Fibroblast of skin of back (primary cell): ENCODE measurements at regions not wholly inside any gene's neighbourhood (a gene's known extent, or its start where the extent isn't known, plus 50 kb on each side); places are given as distances from the start of the nearest gene placed in this dataset.
"Not testable (repeated sequence)": the region's sequence is repeated elsewhere in the genome, so short reads cannot be mapped to it uniquely, and the experiment has no call there.

Experiments
- DNase-seq: peaks from one replicate; pipeline ENCODE4 v3.0.0-alpha.2; 2013

DNA sequence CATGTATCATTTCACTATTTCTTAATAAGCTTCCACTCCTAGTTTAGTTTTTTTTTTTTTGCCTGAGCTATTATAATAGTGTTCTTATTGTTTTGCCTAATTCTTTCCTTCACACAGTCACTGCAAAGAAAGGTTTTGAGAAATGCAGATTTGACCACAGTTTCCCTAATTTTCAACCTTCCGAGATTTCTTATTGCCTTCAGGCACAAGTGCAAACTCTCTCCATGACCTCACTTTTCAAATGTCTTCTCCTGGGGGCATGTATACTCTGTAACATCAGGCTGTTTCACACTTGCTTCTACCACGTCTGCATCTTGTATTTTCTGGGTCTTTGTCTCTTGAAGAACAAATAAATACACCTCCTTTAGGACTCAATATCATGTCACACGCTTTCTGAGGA, 339.0 kb upstream of the CITED2 start:
- DNase-seq: no peak

DNA sequence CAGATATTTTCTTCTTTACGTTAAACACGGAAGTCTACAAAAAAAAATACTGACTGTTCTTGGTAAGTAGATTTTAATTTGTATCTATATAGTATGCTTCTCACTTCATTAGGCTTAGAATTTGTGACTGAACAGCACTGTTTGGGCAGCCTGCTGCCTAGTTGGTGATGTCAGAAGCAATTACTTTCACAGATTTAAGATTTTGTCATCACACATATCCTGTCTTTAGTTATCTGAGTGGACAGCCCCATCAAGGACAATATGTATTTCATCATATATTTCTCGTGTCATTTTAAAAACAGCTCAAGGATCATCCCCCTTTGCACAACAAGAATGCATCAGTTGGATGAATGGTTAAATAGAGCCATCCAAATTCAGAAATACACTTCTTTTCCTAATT, 338.4 kb upstream of the CITED2 start:
- DNase-seq: no peak

DNA sequence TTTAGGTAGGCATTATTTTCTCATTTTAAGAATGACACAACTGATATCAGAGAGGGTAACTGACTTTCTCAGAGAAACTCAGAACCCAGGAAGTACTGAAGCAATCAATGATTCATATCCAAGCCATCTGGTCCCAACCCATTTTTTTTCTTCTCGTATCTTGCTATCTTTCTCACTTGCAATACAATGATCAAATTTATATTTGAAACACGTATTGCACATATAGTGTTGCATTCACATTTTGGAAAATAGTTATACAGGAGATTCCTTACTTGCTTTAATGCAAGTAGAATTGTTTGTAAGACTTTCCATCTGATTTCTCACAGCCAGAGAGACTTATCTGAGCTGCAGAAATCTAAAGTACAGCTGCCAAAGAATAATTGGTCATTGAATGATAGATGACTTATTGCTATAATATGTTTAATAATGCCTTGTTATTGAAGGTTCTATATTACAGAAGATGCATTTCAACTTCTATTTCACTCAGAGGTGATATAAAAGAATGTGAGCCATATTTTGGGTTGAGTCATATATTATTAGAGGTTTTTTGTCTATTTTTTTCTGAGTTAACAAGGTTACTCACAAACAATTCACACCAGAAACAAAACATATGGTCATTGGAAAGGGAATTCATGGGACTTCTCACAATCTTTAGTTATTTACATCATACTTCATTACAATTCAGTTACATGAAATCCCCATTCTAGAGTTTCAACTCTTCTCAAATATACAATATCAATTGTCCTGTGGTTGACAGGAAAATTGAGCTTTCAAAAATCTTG, 337.5 kb upstream of the CITED2 start:
- peak; percentile 60 for DNase-seq

DNA sequence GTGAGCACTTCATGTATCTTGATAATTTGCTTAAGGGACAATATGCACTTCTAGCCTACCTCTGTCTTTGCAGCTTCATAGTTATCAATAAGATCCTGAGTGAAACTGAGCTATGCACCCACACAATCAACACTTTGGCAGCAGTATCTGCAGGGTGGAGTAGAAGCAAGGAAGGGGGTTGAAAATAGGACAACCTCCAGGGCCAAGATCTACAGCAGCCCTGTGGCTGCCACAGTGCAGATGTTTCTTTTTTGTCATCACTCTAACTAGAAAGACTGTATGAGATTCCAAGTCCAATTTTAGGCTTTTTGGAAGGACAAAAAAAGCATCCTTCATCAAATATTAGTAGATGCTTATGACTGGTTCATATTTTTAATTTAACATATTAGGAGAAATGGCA, 336.1 kb upstream of the CITED2 start:
- DNase-seq: no peak

DNA sequence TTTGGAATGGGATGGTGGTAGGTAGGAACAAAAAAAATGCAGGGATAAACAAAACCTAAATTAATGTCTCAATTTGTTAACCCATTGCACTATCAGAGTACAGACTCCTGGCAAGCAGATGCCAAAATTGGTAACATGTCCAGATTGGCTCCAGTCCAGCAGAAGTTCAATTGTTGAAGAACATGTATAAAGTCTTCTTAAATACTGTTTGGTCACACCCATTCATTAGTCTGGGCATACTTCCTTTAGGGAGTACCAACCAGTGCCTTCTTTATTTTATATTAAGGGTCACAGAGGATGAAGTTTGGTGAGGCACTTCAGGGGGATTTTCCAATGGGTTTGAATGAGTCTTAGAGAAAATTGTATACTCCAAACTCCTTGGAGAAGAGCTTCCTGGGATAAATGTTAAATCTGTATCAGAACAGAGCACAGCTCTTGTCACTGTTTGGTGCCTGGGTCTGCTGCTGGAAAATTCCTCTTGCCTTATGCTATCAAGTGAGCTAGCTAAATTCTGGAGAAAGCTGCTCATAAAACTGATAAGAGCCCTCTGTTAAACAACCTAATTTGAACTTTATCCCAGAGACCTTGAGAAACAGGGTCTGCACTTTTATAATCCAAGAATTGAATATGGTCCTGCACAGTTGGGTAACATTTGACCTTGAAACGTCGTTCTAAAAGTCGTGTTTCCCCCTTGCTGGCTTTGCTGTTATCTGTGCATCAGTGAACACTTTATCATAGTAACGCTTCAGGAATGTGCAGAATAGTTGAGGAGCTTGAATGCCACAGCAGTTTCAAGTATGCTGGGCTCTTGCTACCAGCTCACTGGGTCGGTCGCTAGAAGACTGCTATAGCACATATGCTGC, 334.1 kb upstream of the CITED2 start:
- DNase-seq: peak; percentile 93

DNA sequence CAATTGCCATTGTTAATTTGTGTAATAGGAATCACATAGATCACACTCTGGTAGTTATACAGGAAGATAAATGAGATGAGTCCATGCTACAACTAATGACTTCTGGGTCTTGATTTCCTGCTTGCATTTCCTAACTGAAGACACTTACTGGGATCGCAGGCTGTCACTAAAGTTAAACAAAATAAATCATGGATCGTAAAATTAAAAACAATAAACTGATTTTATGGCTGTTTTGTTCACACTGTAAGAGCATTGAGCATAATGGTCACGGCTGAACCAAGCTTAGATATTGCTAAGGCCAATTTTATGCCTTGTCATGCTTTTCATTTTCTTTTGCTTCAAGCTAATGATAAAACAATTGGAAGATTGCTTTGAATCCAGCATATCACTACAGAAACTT, 332.5 kb upstream of the CITED2 start:
- DNase-seq: no peak

DNA sequence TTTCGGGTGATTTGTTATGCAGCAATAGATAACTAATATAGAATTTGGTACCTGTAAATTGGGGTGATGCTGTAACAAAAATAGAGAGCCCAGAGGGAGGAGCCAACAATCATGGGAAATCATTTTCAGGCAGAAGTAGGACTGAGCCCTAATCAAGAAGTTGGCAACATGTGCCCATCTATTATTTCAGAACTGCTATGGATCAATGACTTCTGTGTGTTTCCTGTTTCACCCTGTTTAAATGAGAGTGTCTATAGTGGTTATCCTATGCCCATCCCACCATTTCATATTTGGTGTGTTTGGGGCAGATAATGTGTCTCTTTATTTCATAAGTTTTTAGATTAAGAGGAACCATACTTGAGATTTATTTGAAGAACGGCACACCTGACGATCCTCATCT, 330.8 kb upstream of the CITED2 start:
- DNase-seq: no peak

DNA sequence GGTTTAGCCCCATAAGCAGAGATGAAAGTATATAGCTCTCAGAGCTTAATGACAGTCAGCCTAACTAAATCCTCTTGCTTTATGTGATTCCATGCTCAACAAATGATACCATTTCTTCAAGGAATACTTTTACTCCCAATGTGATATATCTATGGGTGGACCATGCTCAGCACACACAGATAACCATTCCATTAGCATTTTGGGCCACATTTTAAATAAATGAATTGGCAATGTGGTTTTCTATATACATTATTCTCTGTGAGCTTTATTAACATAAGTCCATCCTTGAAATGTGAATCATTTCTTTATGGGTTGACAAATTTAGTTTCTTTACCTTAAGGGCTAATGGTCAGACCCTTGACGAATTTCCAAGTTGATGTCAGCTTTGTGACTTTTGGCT, 329.3 kb upstream of the CITED2 start:
- DNase-seq: no peak

DNA sequence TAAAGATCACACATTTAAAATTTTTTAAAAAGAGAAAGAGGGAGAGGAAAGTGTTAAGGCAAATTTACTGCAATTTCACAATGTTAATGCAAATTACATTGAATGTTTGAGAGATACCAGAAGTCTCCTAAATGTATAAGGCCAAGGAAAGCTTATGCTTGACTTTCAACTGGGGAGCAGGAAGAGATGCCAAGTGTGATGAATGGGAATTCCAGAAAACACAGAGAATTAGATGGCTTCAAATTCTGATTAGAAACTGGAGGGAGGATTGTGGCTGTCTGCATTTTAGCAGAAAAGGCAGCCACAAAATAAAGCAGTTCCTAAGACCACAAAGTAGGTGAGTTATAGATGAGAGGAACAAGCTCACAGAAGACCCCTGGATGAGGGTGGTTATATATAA, 328.3 kb upstream of the CITED2 start:
- no peak for DNase-seq

DNA sequence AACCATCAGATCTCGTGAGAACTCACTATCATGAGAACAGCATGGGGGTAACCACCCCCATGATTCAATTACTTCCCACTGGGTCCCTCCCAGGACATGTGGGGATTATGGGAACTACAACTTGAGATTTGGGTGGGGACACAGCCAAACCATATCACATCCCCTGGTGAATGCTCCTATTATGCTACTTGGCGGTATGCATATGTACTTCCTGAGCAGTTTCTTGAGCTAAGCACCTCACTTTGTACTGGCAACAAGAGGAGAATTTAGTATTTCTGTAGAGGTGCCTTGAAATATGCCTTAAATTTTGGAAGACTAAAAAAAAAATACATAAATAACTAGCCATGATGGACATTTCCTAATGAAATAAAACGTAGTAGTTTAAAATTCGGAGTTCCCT, 327.2 kb upstream of the CITED2 start:
- DNase-seq: no peak

DNA sequence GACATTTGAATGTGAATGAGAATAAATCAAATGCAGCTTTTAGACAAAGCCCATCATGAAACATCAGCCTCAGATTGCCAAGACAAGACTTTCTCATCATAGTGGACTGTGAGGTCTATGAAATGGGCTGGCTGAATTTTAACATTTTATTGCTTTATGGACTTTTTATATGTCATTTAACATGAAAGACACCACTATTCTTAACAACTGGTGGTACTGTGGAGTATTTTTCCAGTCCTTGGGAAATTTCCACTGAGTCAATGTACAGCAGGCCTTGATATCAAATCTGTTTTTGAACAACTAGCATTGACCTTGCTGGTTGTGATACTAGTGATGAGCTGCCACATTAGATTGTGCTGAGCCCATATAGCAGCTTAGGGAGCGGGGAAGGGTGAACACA, 326.6 kb upstream of the CITED2 start:
- no peak for DNase-seq

DNA sequence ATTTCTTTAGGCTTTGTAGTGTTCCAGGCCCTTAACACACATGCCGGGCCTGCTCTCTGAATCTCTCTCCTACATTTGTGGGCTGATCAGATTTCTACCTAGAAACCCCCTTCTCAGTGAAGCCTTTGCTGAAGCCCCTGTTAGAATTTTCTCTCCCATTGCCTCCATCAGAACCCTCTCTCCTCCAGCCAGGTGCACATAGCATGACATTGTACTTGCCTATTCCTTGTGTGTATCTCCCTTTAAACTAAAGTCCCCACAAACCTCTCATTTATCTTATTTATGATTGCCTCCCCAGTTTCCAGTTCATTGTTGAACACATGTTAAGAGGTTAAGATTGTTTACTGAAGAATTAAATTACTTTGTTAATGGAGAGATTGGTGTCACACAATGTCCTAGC, 325.5 kb upstream of the CITED2 start:
- no peak for DNase-seq

DNA sequence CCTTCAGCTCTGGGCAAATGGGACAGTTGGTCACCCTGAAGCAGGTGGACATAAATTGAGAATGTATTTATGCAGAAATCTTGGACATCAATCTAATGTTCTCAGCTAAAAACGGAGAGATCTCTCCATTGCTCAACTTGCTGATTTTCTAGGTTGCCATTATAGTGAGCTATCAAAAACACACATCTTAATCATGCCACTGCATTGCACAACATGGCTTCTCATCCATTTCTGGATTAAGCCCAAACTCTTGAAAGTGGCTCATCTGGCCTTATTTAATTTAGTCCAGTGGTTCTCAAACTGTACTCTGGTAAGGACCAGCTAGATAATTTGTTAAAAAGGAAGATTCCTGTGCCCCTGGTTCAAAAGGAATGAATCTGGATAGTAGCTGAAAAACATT, 324.9 kb upstream of the CITED2 start:
- DNase-seq: no peak

DNA sequence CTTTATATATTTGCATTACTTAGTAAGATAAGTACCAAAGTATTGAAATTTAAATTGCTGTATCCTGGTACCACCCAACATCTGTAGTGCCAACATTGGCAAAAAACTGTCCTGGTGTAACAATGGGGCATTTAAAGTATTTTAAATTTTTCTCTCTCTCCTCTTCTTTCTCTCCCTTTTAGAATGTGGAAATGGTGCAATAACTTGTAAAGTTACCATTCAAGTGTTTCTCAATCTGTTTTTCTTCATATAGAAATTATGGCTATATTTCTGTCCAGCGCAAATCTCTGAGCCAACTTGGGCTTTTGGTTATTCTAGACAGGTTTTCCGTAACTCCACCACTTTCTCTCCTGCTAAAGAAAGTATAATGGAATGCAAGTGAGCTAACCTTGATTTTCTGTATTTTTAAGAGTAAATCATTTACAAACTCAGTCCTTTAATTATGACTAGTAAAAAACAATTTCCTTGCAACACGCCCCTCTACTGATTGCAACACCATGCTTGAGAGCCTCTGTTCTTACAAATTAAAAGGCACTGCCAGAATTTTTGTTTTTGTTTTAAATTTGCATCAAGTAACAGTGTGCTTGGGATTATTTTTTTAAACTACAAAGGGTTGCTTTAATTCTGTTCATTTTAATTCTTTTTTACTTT, 324.2 kb upstream of the CITED2 start:
- no peak for DNase-seq

DNA sequence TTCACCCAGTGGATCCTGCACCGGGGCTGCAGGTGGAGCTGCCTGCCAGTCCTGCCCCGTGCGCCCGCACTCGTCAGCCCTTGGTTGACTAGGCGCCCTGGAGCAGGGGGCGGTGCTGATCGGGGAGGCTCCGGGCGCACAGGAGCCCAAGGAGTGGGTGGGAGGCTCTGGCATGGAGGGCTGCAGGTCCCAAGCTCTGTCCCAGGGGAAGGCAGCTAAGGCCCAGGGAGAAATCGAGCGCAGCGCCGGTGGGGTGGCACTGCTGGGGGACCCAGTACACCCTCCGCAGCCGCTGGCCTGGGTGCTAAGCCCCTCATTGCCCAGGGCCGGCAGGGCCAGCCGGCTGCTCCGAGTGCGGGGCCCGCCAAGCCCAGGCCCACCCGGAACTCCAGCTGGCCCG, 323.4 kb upstream of the CITED2 start:
- not testable (repeated sequence) for DNase-seq

DNA sequence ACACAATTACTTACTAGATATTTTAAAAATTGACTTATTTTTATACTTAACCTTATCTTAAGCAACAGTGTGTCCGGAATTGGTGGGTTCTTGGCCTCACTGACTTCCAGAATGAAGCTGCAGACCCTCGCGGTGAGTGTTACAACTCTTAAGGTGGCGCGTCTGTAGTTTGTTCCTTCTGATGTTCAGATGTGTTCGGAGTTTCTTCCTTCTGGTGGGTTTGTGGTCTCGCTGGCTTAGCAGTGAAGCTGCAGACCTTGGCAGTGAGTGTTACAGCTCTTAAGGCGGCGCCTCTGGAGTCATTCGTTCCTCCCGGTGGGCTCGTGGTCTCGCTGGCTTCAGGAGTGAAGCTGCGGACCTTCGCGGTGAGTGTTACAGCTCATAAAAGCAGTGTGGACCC, 322.5 kb upstream of the CITED2 start:
- DNase-seq: not testable (repeated sequence)

DNA sequence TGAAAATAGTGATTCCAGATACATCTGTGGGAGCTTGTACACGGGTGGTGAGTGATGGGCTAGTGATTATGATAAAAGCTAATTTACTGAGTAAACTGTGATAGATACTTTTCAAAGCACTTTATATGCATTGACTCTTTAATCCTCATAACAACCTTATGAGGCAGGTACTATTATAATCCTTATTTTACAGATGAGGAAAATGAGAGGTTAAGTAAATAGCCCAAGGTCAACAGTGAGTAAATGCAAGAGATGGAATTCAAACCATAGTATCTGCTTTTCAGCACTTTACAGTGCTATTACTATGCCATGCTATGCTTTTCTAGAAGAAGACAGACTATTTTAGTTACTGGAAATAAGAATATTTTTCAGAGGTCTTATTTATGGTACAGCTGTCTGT, 320.9 kb upstream of the CITED2 start:
- DNase-seq: no peak

DNA sequence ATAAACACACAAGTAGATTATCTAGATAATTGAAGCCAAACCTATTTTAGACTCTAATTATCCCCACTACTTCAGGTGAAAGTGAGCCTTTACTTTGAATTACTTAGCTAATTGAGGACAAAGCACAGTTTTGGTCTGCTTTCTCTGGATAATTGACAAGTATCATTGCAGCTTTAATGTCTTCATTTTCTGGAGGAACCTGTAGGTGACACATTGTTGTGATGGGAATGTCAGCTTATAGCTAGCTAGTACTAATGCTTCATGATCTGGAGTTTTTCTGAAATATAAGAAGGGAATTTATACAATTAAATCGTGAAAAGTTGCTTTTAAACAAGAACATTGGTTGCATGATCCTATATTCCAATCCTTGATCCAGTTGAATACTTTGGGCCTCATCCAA, 319.3 kb upstream of the CITED2 start:
- DNase-seq: no peak

DNA sequence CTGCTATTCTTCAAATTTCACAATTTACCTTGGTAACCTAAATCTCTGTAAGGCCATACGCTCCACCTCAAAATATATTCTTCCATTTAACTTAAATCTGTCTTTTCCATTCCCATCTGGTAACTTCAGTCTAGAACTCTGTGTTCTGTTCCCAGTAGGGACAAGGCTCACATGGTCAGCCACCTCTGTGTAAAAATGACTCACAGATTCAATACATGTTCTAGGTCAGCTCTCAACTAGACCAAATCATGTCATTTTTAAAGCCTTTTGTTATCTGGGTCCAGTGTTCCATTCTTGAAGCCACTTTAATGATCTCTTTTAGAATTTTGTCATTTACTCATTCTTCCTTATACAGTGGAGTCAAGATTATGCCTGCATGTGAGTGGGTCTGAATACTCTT, 315.6 kb upstream of the CITED2 start:
- no peak for DNase-seq

DNA sequence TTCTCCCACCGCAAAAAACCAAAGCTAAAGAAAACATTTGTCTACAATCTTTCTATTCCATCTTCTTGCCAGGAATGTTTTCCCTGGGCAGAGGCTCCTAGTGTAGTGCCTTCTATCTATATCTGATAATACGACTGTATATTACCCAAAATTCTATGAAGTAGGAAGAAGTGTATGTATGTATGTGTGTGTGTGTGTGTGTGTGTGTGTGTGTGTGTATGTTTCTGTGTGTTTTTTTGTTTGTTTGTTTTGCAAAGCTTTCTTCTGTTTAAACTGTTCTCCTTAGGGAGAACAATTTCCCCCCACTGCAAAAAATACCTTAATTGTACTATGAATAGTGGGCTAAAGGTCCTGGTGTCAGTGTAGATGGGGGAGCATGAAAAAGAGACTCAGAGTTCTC, 312.6 kb upstream of the CITED2 start:
- DNase-seq: no peak

DNA sequence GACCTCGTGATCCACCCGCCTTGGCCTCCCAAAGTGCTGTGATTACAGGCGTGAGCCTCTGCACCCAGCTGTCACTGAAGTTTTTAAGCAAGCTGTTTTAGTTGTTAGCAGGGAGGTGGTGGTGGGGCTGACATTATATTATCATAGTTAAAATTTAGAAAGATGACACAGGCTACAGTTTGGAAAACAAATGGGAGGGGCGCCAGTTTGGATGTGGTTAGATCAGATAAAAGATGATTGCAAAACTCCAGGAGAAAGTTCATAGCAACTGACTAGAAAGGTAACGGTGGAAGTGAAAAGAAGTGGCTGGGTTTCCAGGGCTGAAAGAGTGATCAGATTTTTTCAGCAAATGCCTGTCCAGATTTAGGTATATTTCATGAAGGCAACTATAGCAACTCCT, 311.9 kb upstream of the CITED2 start:
- no peak for DNase-seq

DNA sequence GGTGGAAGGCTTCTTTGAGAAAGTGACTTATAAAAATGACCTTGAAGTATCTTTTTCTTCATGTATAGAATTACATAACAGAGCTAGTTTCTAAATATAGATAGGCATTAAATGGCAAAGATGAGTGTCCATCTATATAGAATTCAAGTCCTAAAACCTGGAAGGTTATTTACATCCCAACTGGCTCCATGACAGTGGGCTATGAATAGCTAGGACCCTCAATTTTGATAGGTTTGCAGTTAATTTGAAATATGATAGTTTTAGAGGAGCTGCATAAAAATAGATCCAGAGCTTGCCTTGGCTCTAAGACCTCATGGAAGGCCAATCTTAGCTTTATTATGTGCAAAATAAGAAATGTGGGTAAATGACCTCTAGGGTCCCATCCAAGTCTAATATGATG, 310.6 kb upstream of the CITED2 start:
- no peak for DNase-seq

DNA sequence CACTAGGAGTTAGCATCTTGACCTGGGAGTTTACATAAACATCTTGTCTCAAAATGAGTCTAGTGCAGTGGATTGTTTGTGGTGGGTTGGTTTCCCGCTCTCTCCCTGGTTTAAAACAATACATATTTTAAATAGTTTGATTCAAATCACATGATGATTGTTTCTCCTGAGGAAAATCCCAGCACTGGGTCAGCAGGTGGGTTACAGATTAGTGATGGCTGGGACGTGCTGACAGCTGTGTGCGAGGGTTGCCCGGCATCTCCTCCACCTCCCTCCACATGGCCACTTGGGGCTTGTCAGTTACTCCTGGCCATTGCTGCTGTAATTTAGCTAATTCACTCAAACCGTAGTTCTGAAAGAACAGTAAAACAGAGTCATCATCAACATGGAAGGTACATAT, 306.4 kb upstream of the CITED2 start:
- peak; percentile 31 for DNase-seq
